HFF-Myc (cell line): ENCODE measurements at regions not wholly inside any gene's neighbourhood (a gene's known extent, or its start where the extent isn't known, plus 50 kb on each side); places are given as distances from the start of the nearest gene placed in this dataset.

Experiments
- DNase-seq: peaks from one replicate; pipeline ENCODE4 v3.0.0-alpha.2; 2011; ENCODE audit warnings: low read depth; ENCODE audit errors: extremely low read depth
- H3K4me3 ChIP-seq: replicated peaks from 2 replicates; pipeline ENCODE4 v1.5.1; 2011; ENCODE audit warnings: low read depth, mild to moderate bottlenecking, control low read depth, low read length
- CTCF ChIP-seq: IDR thresholded peaks from 2 replicates; pipeline ENCODE4 v1.5.1; 2012; ENCODE audit warnings: mild to moderate bottlenecking, low read depth, low read length, control low read depth; ENCODE audit errors: missing control alignments

GRCh38 chr14:85461432-85462133 lies 68.4 kb upstream of the FLRT2 start:
- no peak overlapping the region for H3K4me3 ChIP-seq
- DNase-seq = no peak
- no peak for TF ChIP-seq CTCF

GRCh38 chr14:85463512-85463911 lies 66.4 kb upstream of the FLRT2 start:
- no peak for TF ChIP-seq CTCF
- H3K4me3 ChIP-seq = no peak overlapping the region
- no peak for DNase-seq

- H3K4me3 ChIP-seq = no peak overlapping the region
- TF ChIP-seq CTCF = no peak
- no peak for DNase-seq
These were observed 65.6 kb upstream of the FLRT2 start for GRCh38 chr14:85464135-85464895.

- no peak for TF ChIP-seq CTCF
- DNase-seq = no peak
- no peak overlapping the region for H3K4me3 ChIP-seq
These were observed 63.3 kb upstream of the FLRT2 start for GRCh38 chr14:85466678-85467077.

- TF ChIP-seq CTCF = no peak
- DNase-seq = no peak
- no peak overlapping the region for H3K4me3 ChIP-seq
These were observed 61.1 kb upstream of the FLRT2 start for GRCh38 chr14:85468816-85469215.

- H3K4me3 ChIP-seq = no peak overlapping the region
- TF ChIP-seq CTCF = no peak
- DNase-seq = no peak
These were observed 58.8 kb upstream of the FLRT2 start for GRCh38 chr14:85471156-85471555.
